Transverse colon (tissue), 4 donors: ENCODE measurements at regions not wholly inside any gene's neighbourhood (a gene's known extent, or its start where the extent isn't known, plus 50 kb on each side); places are given as distances from the start of the nearest gene placed in this dataset.

Experiments
- CTCF ChIP-seq, 5 experiments: fragments of 200-600 bp in 3 of 5; fragments of 450-650 bp in 2 of 5; sonication (generic) in 3 of 5; IDR thresholded peaks; 1 replicate in 2 of 5; 2 replicates in 3 of 5; pipeline ENCODE4 v1.5.1; 2016 to 2017; ENCODE audit warnings: antibody characterized with exemption in 5 of 5, inconsistent platforms in 3 of 5, mild to moderate bottlenecking in 2 of 5, moderate library complexity in 1 of 5
- EP300 ChIP-seq: sonication (generic); formaldehyde crosslinking; IDR thresholded peaks from one replicate; pipeline ENCODE4 v1.6.1; 2017; ENCODE audit warnings: antibody characterized with exemption, low read depth
- POLR2A ChIP-seq: fragments of 450-650 bp; IDR thresholded peaks from one replicate; pipeline ENCODE4 v1.6.1; 2016; ENCODE audit warnings: antibody characterized with exemption, mild to moderate bottlenecking, moderate library complexity
- POLR2AphosphoS5 ChIP-seq, 3 donors: sonication (generic); formaldehyde crosslinking; IDR thresholded peaks; one replicate each; pipeline ENCODE4 v1.6.1; 2016; ENCODE audit warnings: antibody characterized with exemption in 3 of 3

GRCh38 chr3:104646196-104646595 lies 720.5 kb upstream of the ALCAM start:
- TF ChIP-seq CTCF (IDR thresholded peaks at IDR 0.05) (no peak), POLR2A (no peak), EP300 (no peak), POLR2AphosphoS5 (IDR thresholded peaks at IDR 0.05) (no peak)
